T-helper 2 cell (primary cell): ENCODE measurements at regions not wholly inside any gene's neighbourhood (a gene's known extent, or its start where the extent isn't known, plus 50 kb on each side); places are given as distances from the start of the nearest gene placed in this dataset.
"Not testable (repeated sequence)": the region's sequence is repeated elsewhere in the genome, so short reads cannot be mapped to it uniquely, and the experiment has no call there.

Experiments used
- DNase-seq, 5 experiments: peaks; one replicate each; pipeline versions ENCODE4 v3.0.0 to v3.0.0-alpha.2; 2012 to 2022

- no peak for DNase-seq
Measured at GRCh38 chr5:42089705-42090104, 164.6 kb downstream of the FBXO4 start.

- DNase-seq, result no peak
Measured at GRCh38 chr5:42090162-42090561, 165.1 kb downstream of the FBXO4 start.

- DNase-seq, result not testable (repeated sequence)
Measured at GRCh38 chr5:42099846-42100245, 174.8 kb downstream of the FBXO4 start.

- DNase-seq, result no peak
Measured at GRCh38 chr5:42108468-42108867, 183.4 kb downstream of the FBXO4 start.

- no peak for DNase-seq
Measured at GRCh38 chr5:42109006-42109572, 184.0 kb downstream of the FBXO4 start.

GRCh38 chr5:42115721-42116120, 190.6 kb downstream of the FBXO4 start:
- not testable (repeated sequence) for DNase-seq

- no peak for DNase-seq
Measured at GRCh38 chr5:42120070-42120469, 195.0 kb downstream of the FBXO4 start.

GRCh38 chr5:42121401-42121800, 196.3 kb downstream of the FBXO4 start:
- no peak for DNase-seq

- no peak for DNase-seq
Measured at GRCh38 chr5:42131081-42131480, 206.0 kb downstream of the FBXO4 start.

GRCh38 chr5:42143361-42143760, 218.3 kb downstream of the FBXO4 start:
- DNase-seq, result no peak

- no peak for DNase-seq
Measured at GRCh38 chr5:42148813-42149212, 223.7 kb downstream of the FBXO4 start.

- no peak for DNase-seq
Measured at GRCh38 chr5:42157215-42157614, 232.1 kb downstream of the FBXO4 start.

GRCh38 chr5:42163083-42163482, 238.0 kb downstream of the FBXO4 start:
- DNase-seq, result no peak

- DNase-seq, result no peak
Measured at GRCh38 chr5:42168091-42168670, 243.1 kb downstream of the FBXO4 start.

- DNase-seq, result not testable (repeated sequence)
Measured at GRCh38 chr5:42176118-42176517, 247.1 kb upstream of the GHR start.

GRCh38 chr5:42179843-42180242, 243.4 kb upstream of the GHR start:
- DNase-seq, result not testable (repeated sequence)

- DNase-seq, result no peak
Measured at GRCh38 chr5:42216904-42217303, 206.3 kb upstream of the GHR start.

GRCh38 chr5:42217791-42218190, 205.4 kb upstream of the GHR start:
- DNase-seq, result no peak

GRCh38 chr5:42225009-42225408, 198.2 kb upstream of the GHR start:
- DNase-seq, result no peak

- DNase-seq, result no peak
Measured at GRCh38 chr5:42228279-42228678, 195.0 kb upstream of the GHR start.

GRCh38 chr5:42230839-42231238, 192.4 kb upstream of the GHR start:
- no peak for DNase-seq

- no peak for DNase-seq
Measured at GRCh38 chr5:42235241-42235640, 188.0 kb upstream of the GHR start.

GRCh38 chr5:42235837-42236236, 187.4 kb upstream of the GHR start:
- no peak for DNase-seq

GRCh38 chr5:42241636-42242035, 181.6 kb upstream of the GHR start:
- DNase-seq, result no peak

- no peak for DNase-seq
Measured at GRCh38 chr5:42242210-42242609, 181.0 kb upstream of the GHR start.
